K562 (cell line): ENCODE measurements at regions not wholly inside any gene's neighbourhood (a gene's known extent, or its start where the extent isn't known, plus 50 kb on each side); places are given as distances from the start of the nearest gene placed in this dataset.

ENCODE experiments used
- ATAC-seq: fragments of 200-7000 bp; cut with Tn5 transposase; 3 replicates; pipeline ENCODE4 v1.9.1; 2020; ENCODE audit warnings: moderate library complexity
- BruUV-seq: library from RNA; stranded (reverse); fragments of 400-500 nt; replicated peaks from 2 replicates; lab custom pipeline; 2021; lab: Mats Ljungman, UMichigan
- CTCF ChIA-PET: fragments of 300-600 bp; formaldehyde crosslinking; extraction: SDS; loops from one replicate; lab custom pipeline; 2021; ENCODE audit warnings: low intra/inter-chr PET ratio; lab: Yijun Ruan, JAX
- POLR2A ChIA-PET: fragments of 300-600, 350-650 bp; sonication (Branson Sonifier 250); formaldehyde crosslinking; extraction: SDS; loops from one replicate; lab custom pipeline; 2021; ENCODE audit warnings: antibody characterized with exemption, inconsistent platforms; lab: Yijun Ruan, JAX
- DNase-seq, 4 experiments: peaks; one replicate each; pipeline versions ENCODE4 v3.0.0 to v3.0.0-alpha.2; 2011 to 2018; ENCODE audit warnings: low spot score in 3 of 4, mixed read lengths in 3 of 4; ENCODE audit errors: extremely low read depth in 1 of 4
- FAIRE-seq: peaks from 2 replicates; lab custom pipeline; 2011; peaks lifted over from hg19 to GRCh38; lab: Jason Lieb, UNC
- H2AFZ ChIP-seq: 2 replicates; pipeline ENCODE4 v1.6.0; 2011; ENCODE audit warnings: low read depth, low read length, control low read depth, inconsistent platforms
- H3K27ac ChIP-seq: fragments of 200-600 bp; 3 replicates; pipeline ENCODE4 v1.8.0; 2011; ENCODE audit warnings: low read depth, mild to moderate bottlenecking, control low read depth, inconsistent platforms, low read length, moderate library complexity, mixed read lengths; ENCODE audit errors: extremely low read depth
- H3K27me3 ChIP-seq, 2 experiments: fragments of 300-600 bp in 1 of 2; 2 replicates in 1 of 2; 3 replicates in 1 of 2; pipeline versions ENCODE4 v1.6.0 to v1.8.0; 2011; ENCODE audit warnings: inconsistent platforms in 2 of 2, low read length in 2 of 2, mild to moderate bottlenecking in 1 of 2, mixed read lengths in 1 of 2, moderate library complexity in 1 of 2; ENCODE audit not compliant: control insufficient read depth in 2 of 2, insufficient read depth in 2 of 2
- H3K36me3 ChIP-seq: fragments of 300-600 bp; 3 replicates; pipeline ENCODE4 v1.8.0; 2011; ENCODE audit warnings: mild to moderate bottlenecking, low read length, inconsistent platforms; ENCODE audit not compliant: control insufficient read depth, insufficient read depth
- H3K4me1 ChIP-seq, 2 experiments: fragments of 200-600 bp in 1 of 2; replicated peaks in 1 of 2; 2 replicates in 1 of 2; 3 replicates in 1 of 2; pipeline versions ENCODE4 v1.5.1 to v1.8.0; 2011; ENCODE audit warnings: inconsistent platforms in 2 of 2, low read length in 2 of 2, mild to moderate bottlenecking in 1 of 2, mixed read lengths in 1 of 2, moderate library complexity in 1 of 2; ENCODE audit not compliant: control insufficient read depth in 2 of 2, insufficient read depth in 2 of 2
- H3K4me2 ChIP-seq: 2 replicates; pipeline ENCODE4 v1.6.1; 2011; ENCODE audit warnings: low read length, control low read depth, inconsistent platforms, mixed read lengths; ENCODE audit not compliant: insufficient read depth
- H3K4me3 ChIP-seq: fragments of 200-600 bp; sonication (generic), shearing (Covaris generic); 2 replicates; pipeline ENCODE4 v1.5.1; 2016; ENCODE audit warnings: control low read depth, inconsistent platforms
- H3K79me2 ChIP-seq: fragments of 200-600 bp; 3 replicates; pipeline ENCODE4 v1.8.0; 2011; ENCODE audit warnings: low read length, inconsistent platforms; ENCODE audit not compliant: control insufficient read depth, insufficient read depth
- H3K9ac ChIP-seq, 2 experiments: 2 replicates each; pipeline versions ENCODE4 v1.6.0 to v1.6.1; 2011; ENCODE audit warnings: low read depth in 2 of 2, low read length in 2 of 2, control low read depth in 1 of 2, inconsistent platforms in 1 of 2, mild to moderate bottlenecking in 1 of 2, mixed read lengths in 1 of 2; ENCODE audit not compliant: insufficient read depth in 1 of 2
- H3K9me1 ChIP-seq: one replicate; pipeline ENCODE4 v1.6.0; 2011; ENCODE audit warnings: inconsistent platforms, mild to moderate bottlenecking, low read length, moderate library complexity; ENCODE audit not compliant: control insufficient read depth, insufficient read depth
- H3K9me3 ChIP-seq: replicated peaks from 2 replicates; pipeline ENCODE4 v1.5.1; 2011; ENCODE audit warnings: low read depth, low read length, inconsistent platforms; ENCODE audit not compliant: control insufficient read depth, insufficient read depth
- H4K20me1 ChIP-seq: replicated peaks from 2 replicates; pipeline ENCODE4 v1.6.1; 2011; ENCODE audit warnings: low read length, inconsistent platforms, mixed read lengths; ENCODE audit not compliant: control insufficient read depth, insufficient read depth
- CREM ChIP-seq: IDR thresholded peaks from 2 replicates; pipeline ENCODE4 v1.6.1; 2014; ENCODE audit warnings: antibody characterized with exemption, low read depth
- HEY1 ChIP-seq: fragments of 250-450 bp; sonication (Bioruptor Pico); IDR thresholded peaks from 2 replicates; pipeline ENCODE4 v1.5.0; 2020; ENCODE audit warnings: mild to moderate bottlenecking, moderate library complexity, borderline replicate concordance
- JUN ChIP-seq, 2 experiments: sonication (generic) in 1 of 2; formaldehyde crosslinking in 1 of 2; IDR thresholded peaks; 2 replicates each; pipeline versions ENCODE4 v1.6.1 to v1.8.0; 2012 to 2022; ENCODE audit warnings: borderline replicate concordance in 2 of 2, mild to moderate bottlenecking in 2 of 2, improper control_type of control experiment in 1 of 2, low read depth in 1 of 2, low read length in 1 of 2, missing genetic modification reagents in 1 of 2
- JUND ChIP-seq, 2 experiments: IDR thresholded peaks; 2 replicates in 1 of 2; 3 replicates in 1 of 2; pipeline ENCODE4 v1.6.1; 2011; ENCODE audit warnings: borderline replicate concordance in 2 of 2, low read depth in 2 of 2, low read length in 2 of 2, improper control_type of control experiment in 1 of 2, missing biosample characterization in 1 of 2, missing genetic modification characterization in 1 of 2, missing genetic modification reagents in 1 of 2
- KLF13 ChIP-seq: fragments of 450-650 bp; IDR thresholded peaks from 2 replicates; pipeline ENCODE4 v1.6.1; 2016; ENCODE audit warnings: missing genetic modification characterization, low read depth, mild to moderate bottlenecking, missing compliant biosample characterization, moderate library complexity, borderline replicate concordance
- MCM5 ChIP-seq: fragments of 450-650 bp; IDR thresholded peaks from 2 replicates; pipeline ENCODE4 v1.6.1; 2016; ENCODE audit warnings: low read depth
- SETDB1 ChIP-seq: IDR thresholded peaks from one replicate; pipeline ENCODE4 v1.6.1; 2012; ENCODE audit warnings: low read length, control low read depth, inconsistent platforms
- SRSF1 ChIP-seq: fragments of 200-400 bp; formaldehyde crosslinking; IDR thresholded peaks from 2 replicates; pipeline ENCODE4 v1.6.1; 2017; ENCODE audit warnings: mild to moderate bottlenecking, low read depth, low read length, moderate library complexity
- ZFP91 ChIP-seq: sonication (generic); formaldehyde crosslinking; IDR thresholded peaks from 2 replicates; pipeline ENCODE4 v1.8.0; 2022; ENCODE audit warnings: mild to moderate bottlenecking, missing genetic modification reagents
- ZNF165 ChIP-seq: fragments of 250-450 bp; sonication (Bioruptor Pico); IDR thresholded peaks from 2 replicates; pipeline ENCODE4 v1.4.0; 2020; ENCODE audit warnings: borderline replicate concordance
- ZNF449 ChIP-seq: fragments of 250-450 bp; sonication (Bioruptor Pico); IDR thresholded peaks from 2 replicates; pipeline ENCODE4 v1.8.0; 2022; ENCODE audit warnings: moderate library complexity, mild to moderate bottlenecking, inconsistent platforms
- ZNF668 ChIP-seq: fragments of 250-450 bp; sonication (Bioruptor Pico); IDR thresholded peaks from 2 replicates; pipeline ENCODE4 v1.8.0; 2022; ENCODE audit warnings: mild to moderate bottlenecking, inconsistent platforms
- WGBS: fragments of 100-300 bp; shearing (Covaris generic); methylation state at CpG from one replicate; pipeline ENCODE4 v1.1.6; 2016; ENCODE audit warnings: low coverage, mixed read lengths; ENCODE audit not compliant: insufficient coverage; ENCODE audit errors: missing lambda C conversion rate; 5-methylcytosine and 5-hydroxymethylcytosine counted together
- in situ Hi-C: fragments of 300-500 bp; cut with MboI; formaldehyde crosslinking; loops from 4 replicates; pipeline ENCODE4 v1.15.0; 2018; ENCODE audit warnings: inconsistent platforms, mixed read lengths
- intact Hi-C: fragments of 100-400 bp; cut with micrococcal nuclease; formaldehyde crosslinking; loops from 2 replicates; pipeline ENCODE4 v1.14.2; 2022

GRCh38 chr7:156309016-156309620 is 331.5 kb upstream of the RNF32 start:
- no peak overlapping the region for H3K27ac ChIP-seq
- H3K9me3 ChIP-seq = no peaks in the 10 kb centered on the region
- H4K20me1 ChIP-seq = no peaks in the 10 kb centered on the region
- ATAC-seq = no peak
- in situ Hi-C loops = no loop called here
- H3K36me3 ChIP-seq = no peaks in the 10 kb centered on the region
- POLR2A ChIA-PET = no interaction called here
- CTCF ChIA-PET = no interaction called here
- H2AFZ ChIP-seq = no peak overlapping the region
- no peak for TF ChIP-seq HEY1 (CRISPR knock-in tag)
- TF ChIP-seq ZNF449 (CRISPR knock-in tag) = no peak
- TF ChIP-seq ZNF165 = no peak
- TF ChIP-seq KLF13 (tag) = no peak
- no peak for TF ChIP-seq JUN (IDR thresholded peaks at IDR 0.05; ENCODE audit: borderline replicate concordance, low read depth, low read length)
- no peak for TF ChIP-seq JUN (CRISPR knock-in tag; IDR thresholded peaks at IDR 0.05; ENCODE audit: borderline replicate concordance)
- no peak for TF ChIP-seq ZNF668 (CRISPR knock-in tag)
- TF ChIP-seq SETDB1 = no peak
- TF ChIP-seq JUND (IDR thresholded peaks at IDR 0.05; ENCODE audit: borderline replicate concordance, low read depth, low read length) = no peak
- no peak for TF ChIP-seq JUND (tag; IDR thresholded peaks at IDR 0.05; ENCODE audit: borderline replicate concordance, low read depth, low read length)
- no peak for TF ChIP-seq SRSF1
- TF ChIP-seq MCM5 = no peak
- no peak for TF ChIP-seq ZFP91 (CRISPR knock-in tag)
- TF ChIP-seq CREM = no peak
- TF ChIP-seq, all 486 proteins: peak for 0
- Histone ChIP-seq H3K4me1 (no peaks in the 10 kb centered on the region), H3K9ac (no peak overlapping the region), H3K27me3 (peaks cover 24 to 42% of the 10 kb centered on the region in 2 experiments), H3K9me1 (no peaks in the 10 kb centered on the region), H3K4me3 (no peak overlapping the region), H3K79me2 (no peaks in the 10 kb centered on the region), H3K4me2 (no peak overlapping the region)
- DNase-seq (no peak), FAIRE-seq (no peak)
- under 1% methylated on average over 15 of the region's 15 CpGs for WGBS
- intact Hi-C loops = no loop called here
- BruUV-seq = no TSS peak
